Endothelial cell of umbilical vein (primary cell): ENCODE measurements at regions not wholly inside any gene's neighbourhood (a gene's known extent, or its start where the extent isn't known, plus 50 kb on each side); places are given as distances from the start of the nearest gene placed in this dataset.
A peak's percentile ranks its signal among the peaks of the same experiment; 100 is the strongest.

Experiments
- BruUV-seq: library from RNA; stranded (reverse); fragments of 400-500 nt; replicated peaks from 2 replicates; lab custom pipeline; 2021; lab: Mats Ljungman, UMichigan
- CTCF ChIA-PET: fragments of 300-600, 350-600 bp; sonication (Branson Sonifier 250); formaldehyde crosslinking; loops from one replicate; lab custom pipeline; 2021; ENCODE audit warnings: antibody characterized with exemption, inconsistent platforms; lab: Charles Lee
- POLR2A ChIA-PET: fragments of 300-600, 350-600 bp; sonication (Branson Sonifier 250); formaldehyde crosslinking; loops from one replicate; lab custom pipeline; 2021; ENCODE audit warnings: antibody characterized with exemption, inconsistent platforms; lab: Charles Lee
- DNase-seq: peaks from one replicate; pipeline ENCODE4 v3.0.0-alpha.2; 2011; ENCODE audit warnings: low read depth, low spot score
- FAIRE-seq: peaks from 2 replicates; lab custom pipeline; 2011; peaks lifted over from hg19 to GRCh38; lab: Jason Lieb, UNC
- H2AFZ ChIP-seq: 2 replicates; pipeline ENCODE4 v1.6.0; 2012; ENCODE audit warnings: low read depth, low read length, control low read depth, inconsistent platforms
- H3K27ac ChIP-seq: 2 replicates; pipeline ENCODE4 v1.5.1; 2011; ENCODE audit warnings: low read depth, mild to moderate bottlenecking, control low read depth, low read length, moderate library complexity; ENCODE audit not compliant: insufficient read depth
- H3K27me3 ChIP-seq, 2 experiments: 2 replicates each; pipeline versions ENCODE4 v1.6.0 to v1.6.1; 2011; ENCODE audit warnings: low read length in 2 of 2, mixed read lengths in 1 of 2; ENCODE audit not compliant: control insufficient read depth in 2 of 2, insufficient read depth in 2 of 2
- H3K36me3 ChIP-seq, 2 experiments: 2 replicates in 1 of 2; 3 replicates in 1 of 2; pipeline ENCODE4 v1.5.1; 2011; ENCODE audit warnings: low read length in 2 of 2, mild to moderate bottlenecking in 1 of 2, moderate library complexity in 1 of 2; ENCODE audit not compliant: control insufficient read depth in 2 of 2, insufficient read depth in 2 of 2; ENCODE audit errors: extremely low read depth in 1 of 2
- H3K4me1 ChIP-seq: 3 replicates; pipeline ENCODE4 v1.5.1; 2011; ENCODE audit warnings: mild to moderate bottlenecking, low read length; ENCODE audit not compliant: control insufficient read depth, insufficient read depth; ENCODE audit errors: extremely low read depth
- H3K4me2 ChIP-seq: 2 replicates; pipeline ENCODE4 v1.6.1; 2011; ENCODE audit warnings: low read length, control low read depth, mixed read lengths; ENCODE audit not compliant: insufficient read depth
- H3K4me3 ChIP-seq, 3 experiments: fragments of 200-600 bp in 1 of 3; sonication (generic), shearing (Covaris generic) in 1 of 3; replicated peaks in 1 of 3; 2 replicates each; pipeline ENCODE4 v1.5.1; 2011 to 2016; ENCODE audit warnings: control low read depth in 3 of 3, low read length in 3 of 3, mild to moderate bottlenecking in 2 of 3, inconsistent platforms in 1 of 3, low read depth in 1 of 3, moderate library complexity in 1 of 3; ENCODE audit not compliant: insufficient read depth in 1 of 3
- H3K79me2 ChIP-seq: 2 replicates; pipeline ENCODE4 v1.6.0; 2012; ENCODE audit warnings: low read length, inconsistent platforms; ENCODE audit not compliant: control insufficient read depth, insufficient read depth
- H3K9ac ChIP-seq: replicated peaks from 2 replicates; pipeline ENCODE3; 2011; ENCODE audit warnings: low read length, control low read depth; ENCODE audit not compliant: insufficient read depth; ENCODE audit errors: extremely low read depth
- H3K9me1 ChIP-seq: replicated peaks from 3 replicates; pipeline ENCODE4 v1.6.0; 2011; ENCODE audit warnings: mild to moderate bottlenecking, low read length; ENCODE audit not compliant: control insufficient read depth, insufficient read depth; ENCODE audit errors: extremely low read depth
- H3K9me3 ChIP-seq: replicated peaks from 2 replicates; pipeline ENCODE4 v1.5.1; 2012; ENCODE audit warnings: low read length, inconsistent platforms; ENCODE audit not compliant: control insufficient read depth, insufficient read depth
- H4K20me1 ChIP-seq: replicated peaks from 2 replicates; pipeline ENCODE3; 2011; ENCODE audit warnings: mild to moderate bottlenecking, low read length; ENCODE audit not compliant: control insufficient read depth, insufficient read depth; ENCODE audit errors: extremely low read depth
- EZH2 ChIP-seq: IDR thresholded peaks from 2 replicates; pipeline ENCODE4 v1.6.1; 2012; ENCODE audit warnings: borderline replicate concordance, low read depth, mild to moderate bottlenecking, moderate library complexity, low read length, inconsistent platforms; ENCODE audit not compliant: severe bottlenecking
- FOS ChIP-seq: IDR thresholded peaks from 2 replicates; pipeline ENCODE4 v1.6.1; 2011; ENCODE audit warnings: mild to moderate bottlenecking, low read length, moderate library complexity, borderline replicate concordance; ENCODE audit not compliant: insufficient read depth
- JUN ChIP-seq: IDR thresholded peaks from 2 replicates; pipeline ENCODE4 v1.6.1; 2011; ENCODE audit warnings: borderline replicate concordance, low read depth; ENCODE audit not compliant: insufficient read length, insufficient read depth
- dilution Hi-C: fragments of 300-500 bp; cut with MboI; formaldehyde crosslinking; loops from one replicate; pipeline ENCODE4 v1.15.0; 2019; ENCODE audit warnings: low sequenced_read_pairs; ENCODE audit not compliant: extremely low pct_ligation_motif_present
- intact Hi-C: fragments of 100-400 bp; cut with micrococcal nuclease; formaldehyde crosslinking; loops from one replicate; pipeline ENCODE4 v1.10.0; 2022

GRCh38 chr7:65471587-65471986 is 97.9 kb downstream of the ZNF92 start:
- Histone ChIP-seq H3K9me1 (no peaks in the 10 kb centered on the region), H3K9me3 (no peaks in the 10 kb centered on the region), H3K27ac (no peak overlapping the region), H4K20me1 (no peaks in the 10 kb centered on the region), H3K4me3 (no peak overlapping the region), H3K79me2 (no peaks in the 10 kb centered on the region), H3K36me3 (no peaks in the 10 kb centered on the region), H3K4me1 (peaks cover 4% of the 10 kb centered on the region), H3K4me2 (no peak overlapping the region), H3K27me3 (no peaks in the 10 kb centered on the region), H3K9ac (no peak overlapping the region), H2AFZ (no peak overlapping the region)
- dilution Hi-C loops: no loop called here
- intact Hi-C loops: no loop called here
- TF ChIP-seq JUN: no peak
- ChIA-PET CTCF (no interaction called here), POLR2A (no interaction called here)
- no peak for DNase-seq
- FAIRE-seq: no peak
- BruUV-seq: no TSS peak

DNA sequence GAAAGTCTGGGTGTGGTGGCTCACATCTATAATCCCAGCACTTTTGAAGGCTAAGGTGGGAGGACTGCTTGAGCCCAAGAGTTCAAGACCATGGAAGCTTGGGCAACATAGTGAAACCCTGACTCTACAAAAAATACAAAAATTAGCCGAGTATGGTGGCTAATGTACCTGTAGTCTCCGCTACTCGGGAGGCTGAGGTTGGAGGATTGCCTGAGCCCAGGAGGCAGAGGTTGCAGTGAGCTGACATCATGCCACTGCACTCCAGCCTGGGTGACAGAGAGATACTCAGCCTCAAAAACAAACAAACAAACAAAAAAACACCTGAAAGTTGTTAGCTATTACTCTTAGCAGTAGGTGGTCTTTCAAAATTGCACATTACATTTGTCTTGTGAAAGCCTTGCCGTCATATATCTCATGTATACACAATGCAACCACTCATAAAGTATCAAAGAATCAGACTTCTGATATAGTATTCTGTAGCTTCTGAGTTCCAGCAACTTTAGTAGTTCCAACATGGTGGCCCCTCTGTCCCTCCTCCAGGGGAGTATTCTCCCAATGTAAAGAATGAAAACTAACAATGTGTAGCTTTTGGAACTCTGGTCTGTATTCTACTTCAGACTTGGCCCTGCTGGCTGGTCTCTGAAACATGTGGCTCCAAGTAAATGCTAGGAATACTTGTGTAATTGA is 101.5 kb downstream of the ZNF92 start:
- Histone ChIP-seq H3K9me3 (no peaks in the 10 kb centered on the region), H3K9me1 (no peaks in the 10 kb centered on the region), H3K4me1 (peaks cover 4% of the 10 kb centered on the region), H3K9ac (no peak overlapping the region), H3K4me3 (no peak overlapping the region), H3K27ac (no peak overlapping the region), H3K27me3 (no peaks in the 10 kb centered on the region), H3K79me2 (no peaks in the 10 kb centered on the region), H3K4me2 (no peak overlapping the region), H3K36me3 (no peaks in the 10 kb centered on the region), H4K20me1 (no peaks in the 10 kb centered on the region), H2AFZ (no peak overlapping the region)
- ChIA-PET CTCF (no interaction called here), POLR2A (interaction anchor here (1.0 kb wide), 1 partner anchor 101 kb away, joined by 3 read pairs; the partner anchor contains the start of gene ZNF92)
- no TSS peak for BruUV-seq
- TF ChIP-seq EZH2 (no peak), FOS (no peak)
- intact Hi-C loops (no loop called here), dilution Hi-C loops (no loop called here)
- FAIRE-seq (peak; percentile 21), DNase-seq (no peak)
